SK-N-SH (cell line): ENCODE measurements at regions not wholly inside any gene's neighbourhood (a gene's known extent, or its start where the extent isn't known, plus 50 kb on each side); places are given as distances from the start of the nearest gene placed in this dataset.

Experiments used
- CTCF ChIP-seq: fragments of 200-600 bp; sonication (generic); IDR thresholded peaks from 2 replicates; pipeline ENCODE4 v1.6.1; 2017; ENCODE audit warnings: antibody characterized with exemption, mild to moderate bottlenecking, moderate library complexity
- FOXM1 ChIP-seq: IDR thresholded peaks from 2 replicates; pipeline ENCODE4 v1.4.0; 2012; ENCODE audit warnings: low read depth, mild to moderate bottlenecking
- PBX3 ChIP-seq: IDR thresholded peaks from 2 replicates; pipeline ENCODE4; 2012
- RAD21 ChIP-seq: IDR thresholded peaks from 2 replicates; pipeline ENCODE4 v1.6.1; 2012; ENCODE audit warnings: mild to moderate bottlenecking, low read length
- REST ChIP-seq: IDR thresholded peaks from 2 replicates; pipeline ENCODE4 v1.6.1; 2012; ENCODE audit warnings: mild to moderate bottlenecking, low read depth, low read length, moderate library complexity
- RXRA ChIP-seq: IDR thresholded peaks from 2 replicates; pipeline ENCODE4 v1.4.0; 2012; ENCODE audit warnings: low read depth, mild to moderate bottlenecking, borderline replicate concordance
- USF1 ChIP-seq: IDR thresholded peaks from 2 replicates; pipeline ENCODE4 v1.4.0; 2012; ENCODE audit warnings: low read depth, borderline replicate concordance
- YY1 ChIP-seq: IDR thresholded peaks from 2 replicates; pipeline ENCODE4 v1.4.0; 2012; ENCODE audit warnings: low read depth, mild to moderate bottlenecking
- ZBTB33 ChIP-seq: IDR thresholded peaks from 2 replicates; pipeline ENCODE4 v1.4.0; 2012; ENCODE audit warnings: low read depth, borderline replicate concordance

- no peak for TF ChIP-seq CTCF
- TF ChIP-seq REST, result no peak
- TF ChIP-seq PBX3, result no peak
- TF ChIP-seq FOXM1, result no peak
- TF ChIP-seq YY1, result no peak
- TF ChIP-seq RXRA, result no peak
- TF ChIP-seq ZBTB33, result no peak
- TF ChIP-seq RAD21, result no peak
- TF ChIP-seq USF1, result no peak
These were observed 62.9 kb upstream of the HOPX start for GRCh38 chr4:56744030-56744429.
